ENCODE measurements at regions not wholly inside any gene's neighbourhood (a gene's known extent, or its start where the extent isn't known, plus 50 kb on each side); places are given as distances from the start of the nearest gene placed in this dataset.

GRCh38 chr14:101030586-101030985, 127.1 kb upstream of the RTL1 start:
- no peak overlapping the region for H3K27ac Mint-ChIP-seq
- H3K4me1 Mint-ChIP-seq (ENCODE audit: low read depth) = no peaks in the 10 kb centered on the region
- DNase-seq (no peak), ATAC-seq (no peak)
- H3K36me3 Mint-ChIP-seq (ENCODE audit: low read depth) = no peaks in the 10 kb centered on the region
- ChIA-PET CTCF (no interaction called here), POLR2A (no interaction called here)
- no peak overlapping the region for H3K4me3 Mint-ChIP-seq
- H3K27me3 Mint-ChIP-seq (ENCODE audit: low read depth) = no peaks in the 10 kb centered on the region
- no peaks in the 10 kb centered on the region for H3K9me3 Mint-ChIP-seq (ENCODE audit: insufficient read depth)

GRCh38 chr14:101031186-101031585, 127.7 kb upstream of the RTL1 start:
- Mint-ChIP-seq H3K27me3 (ENCODE audit: low read depth) (no peaks in the 10 kb centered on the region), H3K4me3 (no peak overlapping the region), H3K27ac (no peak overlapping the region), H3K4me1 (ENCODE audit: low read depth) (no peaks in the 10 kb centered on the region), H3K9me3 (ENCODE audit: insufficient read depth) (no peaks in the 10 kb centered on the region), H3K36me3 (ENCODE audit: low read depth) (no peaks in the 10 kb centered on the region)
- CTCF ChIA-PET = no interaction called here
- ATAC-seq (no peak), DNase-seq (no peak)
- POLR2A ChIA-PET = no interaction called here

- Mint-ChIP-seq H3K27me3 (ENCODE audit: low read depth) (no peaks in the 10 kb centered on the region), H3K4me1 (ENCODE audit: low read depth) (no peaks in the 10 kb centered on the region), H3K36me3 (ENCODE audit: low read depth) (no peaks in the 10 kb centered on the region), H3K9me3 (ENCODE audit: insufficient read depth) (no peaks in the 10 kb centered on the region), H3K4me3 (no peak overlapping the region), H3K27ac (no peak overlapping the region)
- ChIA-PET POLR2A (no interaction called here), CTCF (no interaction called here)
- ATAC-seq = no peak
- DNase-seq = no peak
Measured at GRCh38 chr14:101031721-101032120, 128.2 kb upstream of the RTL1 start.

- H3K4me3 Mint-ChIP-seq = no peak overlapping the region
- H3K27me3 Mint-ChIP-seq (ENCODE audit: low read depth) = no peaks in the 10 kb centered on the region
- ChIA-PET CTCF (no interaction called here), POLR2A (no interaction called here)
- H3K36me3 Mint-ChIP-seq (ENCODE audit: low read depth) = no peaks in the 10 kb centered on the region
- ATAC-seq (no peak), DNase-seq (no peak)
- no peaks in the 10 kb centered on the region for H3K4me1 Mint-ChIP-seq (ENCODE audit: low read depth)
- H3K27ac Mint-ChIP-seq = no peak overlapping the region
- H3K9me3 Mint-ChIP-seq (ENCODE audit: insufficient read depth) = no peaks in the 10 kb centered on the region
Measured at GRCh38 chr14:101032433-101032832, 128.9 kb upstream of the RTL1 start.

GRCh38 chr14:101033006-101033405, 129.5 kb upstream of the RTL1 start:
- DNase-seq (no peak), ATAC-seq (no peak)
- CTCF ChIA-PET = no interaction called here
- H3K4me1 Mint-ChIP-seq (ENCODE audit: low read depth) = no peaks in the 10 kb centered on the region
- H3K9me3 Mint-ChIP-seq (ENCODE audit: insufficient read depth) = no peaks in the 10 kb centered on the region
- H3K36me3 Mint-ChIP-seq (ENCODE audit: low read depth) = no peaks in the 10 kb centered on the region
- H3K4me3 Mint-ChIP-seq = no peak overlapping the region
- no peak overlapping the region for H3K27ac Mint-ChIP-seq
- no peaks in the 10 kb centered on the region for H3K27me3 Mint-ChIP-seq (ENCODE audit: low read depth)
- POLR2A ChIA-PET = no interaction called here

GRCh38 chr14:101033446-101034165, 130.1 kb upstream of the RTL1 start:
- ATAC-seq (no peak), DNase-seq (no peak)
- ChIA-PET POLR2A (no interaction called here), CTCF (no interaction called here)
- H3K27me3 Mint-ChIP-seq (ENCODE audit: low read depth) = no peaks in the 10 kb centered on the region
- H3K36me3 Mint-ChIP-seq (ENCODE audit: low read depth) = no peaks in the 10 kb centered on the region
- no peak overlapping the region for H3K27ac Mint-ChIP-seq
- no peak overlapping the region for H3K4me3 Mint-ChIP-seq
- no peaks in the 10 kb centered on the region for H3K9me3 Mint-ChIP-seq (ENCODE audit: insufficient read depth)
- H3K4me1 Mint-ChIP-seq (ENCODE audit: low read depth) = no peaks in the 10 kb centered on the region

GRCh38 chr14:101034986-101035385, 131.5 kb upstream of the RTL1 start:
- no peak for DNase-seq
- Mint-ChIP-seq H3K4me3 (no peak overlapping the region), H3K4me1 (ENCODE audit: low read depth) (no peaks in the 10 kb centered on the region), H3K9me3 (ENCODE audit: insufficient read depth) (peaks cover 4% of the 10 kb centered on the region), H3K27me3 (ENCODE audit: low read depth) (no peaks in the 10 kb centered on the region), H3K36me3 (ENCODE audit: low read depth) (no peaks in the 10 kb centered on the region), H3K27ac (no peak overlapping the region)
- CTCF ChIA-PET = no interaction called here
- ATAC-seq = no peak
- POLR2A ChIA-PET = no interaction called here

- ATAC-seq = no peak
- ChIA-PET CTCF (no interaction called here), POLR2A (no interaction called here)
- H3K9me3 Mint-ChIP-seq (ENCODE audit: insufficient read depth) = peaks cover 4% of the 10 kb centered on the region
- H3K4me1 Mint-ChIP-seq (ENCODE audit: low read depth) = no peaks in the 10 kb centered on the region
- no peaks in the 10 kb centered on the region for H3K27me3 Mint-ChIP-seq (ENCODE audit: low read depth)
- H3K36me3 Mint-ChIP-seq (ENCODE audit: low read depth) = no peaks in the 10 kb centered on the region
- H3K27ac Mint-ChIP-seq = no peak overlapping the region
- DNase-seq = no peak
- H3K4me3 Mint-ChIP-seq = no peak overlapping the region
Measured at GRCh38 chr14:101035466-101036225, 132.1 kb upstream of the RTL1 start.

- no peak overlapping the region for H3K27ac Mint-ChIP-seq
- H3K4me3 Mint-ChIP-seq = no peak overlapping the region
- ChIA-PET POLR2A (no interaction called here), CTCF (no interaction called here)
- DNase-seq (no peak), ATAC-seq (no peak)
- no peaks in the 10 kb centered on the region for H3K4me1 Mint-ChIP-seq (ENCODE audit: low read depth)
- H3K27me3 Mint-ChIP-seq (ENCODE audit: low read depth) = no peaks in the 10 kb centered on the region
- H3K36me3 Mint-ChIP-seq (ENCODE audit: low read depth) = no peaks in the 10 kb centered on the region
- H3K9me3 Mint-ChIP-seq (ENCODE audit: insufficient read depth) = peaks cover 4% of the 10 kb centered on the region
Measured at GRCh38 chr14:101037021-101037817, 133.7 kb upstream of the RTL1 start.

GRCh38 chr14:101039031-101039754, 135.7 kb upstream of the RTL1 start:
- Mint-ChIP-seq H3K27ac (no peak overlapping the region), H3K36me3 (ENCODE audit: low read depth) (no peaks in the 10 kb centered on the region), H3K27me3 (ENCODE audit: low read depth) (no peaks in the 10 kb centered on the region), H3K9me3 (ENCODE audit: insufficient read depth) (peaks cover 4% of the 10 kb centered on the region), H3K4me1 (ENCODE audit: low read depth) (no peaks in the 10 kb centered on the region), H3K4me3 (no peak overlapping the region)
- DNase-seq (no peak), ATAC-seq (no peak)
- ChIA-PET POLR2A (no interaction called here), CTCF (no interaction called here)

- H3K36me3 Mint-ChIP-seq (ENCODE audit: low read depth) = no peaks in the 10 kb centered on the region
- ChIA-PET CTCF (no interaction called here), POLR2A (no interaction called here)
- ATAC-seq = no peak
- H3K4me1 Mint-ChIP-seq (ENCODE audit: low read depth) = no peaks in the 10 kb centered on the region
- H3K4me3 Mint-ChIP-seq = no peak overlapping the region
- DNase-seq = no peak
- peaks cover 4% of the 10 kb centered on the region for H3K9me3 Mint-ChIP-seq (ENCODE audit: insufficient read depth)
- H3K27ac Mint-ChIP-seq = no peak overlapping the region
- no peaks in the 10 kb centered on the region for H3K27me3 Mint-ChIP-seq (ENCODE audit: low read depth)
Measured at GRCh38 chr14:101039755-101040138, 136.2 kb upstream of the RTL1 start.

All from activated CD8-positive, alpha-beta T cell treated with anti-CD3 and anti-CD28 coated beads, Interleukin-2, amount 10 ng/mL, durations not matched to agents 7 days and 5 days (primary cell).